CD4-positive, alpha-beta T cell (primary cell): ENCODE measurements at regions not wholly inside any gene's neighbourhood (a gene's known extent, or its start where the extent isn't known, plus 50 kb on each side); places are given as distances from the start of the nearest gene placed in this dataset.

Experiments
- ATAC-seq: fragments of 200-7000 bp; cut with Tn5 transposase; one replicate; pipeline ENCODE4 v1.10.0; 2022; ENCODE audit warnings: mild to moderate bottlenecking; ENCODE audit not compliant: poor library complexity
- CTCF ChIA-PET: fragments of 350-600 bp; sonication (Branson Sonifier 250); formaldehyde crosslinking; loops from one replicate; lab custom pipeline; 2021; ENCODE audit warnings: antibody characterized with exemption, inconsistent platforms; lab: Charles Lee
- POLR2A ChIA-PET: fragments of 350-600 bp; sonication (Branson Sonifier 250); formaldehyde crosslinking; loops from one replicate; lab custom pipeline; 2021; ENCODE audit warnings: antibody characterized with exemption, inconsistent platforms; lab: Charles Lee
- DNase-seq, 14 experiments: peaks; one replicate each; pipeline ENCODE4 v3.0.0-alpha.2; 2013 to 2020; ENCODE audit warnings: mixed read lengths in 2 of 14
- H3K27ac ChIP-seq, 2 donors: one replicate each; pipeline versions ENCODE4 v1.5.1 to v1.7.0; 2013; ENCODE audit warnings: low read length in 2 of 2, low read depth in 1 of 2, mild to moderate bottlenecking in 1 of 2
- H3K27me3 ChIP-seq, 2 experiments: 1 replicate in 1 of 2; 2 replicates in 1 of 2; pipeline versions ENCODE4 v1.6.1 to v1.7.0; 2013; ENCODE audit warnings: low read length in 2 of 2, control low read depth in 1 of 2, mild to moderate bottlenecking in 1 of 2, moderate library complexity in 1 of 2; ENCODE audit not compliant: insufficient read depth in 2 of 2, control insufficient read depth in 1 of 2
- H3K36me3 ChIP-seq: one replicate; pipeline ENCODE4 v1.6.1; 2013; ENCODE audit warnings: low read length, control low read depth; ENCODE audit not compliant: insufficient read depth
- H3K4me1 ChIP-seq: one replicate; pipeline ENCODE4 v1.6.1; 2013; ENCODE audit warnings: low read length, control low read depth; ENCODE audit not compliant: insufficient read depth
- H3K4me3 ChIP-seq: one replicate; pipeline ENCODE4 v1.5.1; 2013; ENCODE audit warnings: mild to moderate bottlenecking, low read length, moderate library complexity
- H3K9me3 ChIP-seq, 2 experiments: 1 replicate in 1 of 2; 2 replicates in 1 of 2; pipeline versions ENCODE4 v1.6.1 to v1.7.0; 2013; ENCODE audit warnings: low read length in 2 of 2, mild to moderate bottlenecking in 2 of 2, control low read depth in 1 of 2, moderate library complexity in 1 of 2; ENCODE audit not compliant: control insufficient read depth in 1 of 2, insufficient read depth in 1 of 2
- H3K27ac Mint-ChIP-seq: one replicate; pipeline ENCODE4 v1.8.0; 2020; ENCODE audit warnings: mixed read lengths
- H3K27me3 Mint-ChIP-seq: one replicate; pipeline ENCODE4 v1.8.0; 2021; ENCODE audit warnings: mixed read lengths
- H3K36me3 Mint-ChIP-seq: one replicate; pipeline ENCODE4 v1.8.0; 2021; ENCODE audit warnings: low read depth, mixed read lengths
- H3K4me1 Mint-ChIP-seq: one replicate; pipeline ENCODE4 v1.8.0; 2021; ENCODE audit warnings: low read depth, mixed read lengths
- H3K4me3 Mint-ChIP-seq: one replicate; pipeline ENCODE4 v1.8.0; 2020; ENCODE audit warnings: mild to moderate bottlenecking, mixed read lengths
- H3K9me3 Mint-ChIP-seq: one replicate; pipeline ENCODE4 v1.8.0; 2020; ENCODE audit warnings: mixed read lengths
- intact Hi-C, 2 experiments: fragments of 100-400 bp; cut with DNase I in 1 of 2; cut with micrococcal nuclease in 1 of 2; formaldehyde crosslinking; loops; one replicate each; pipeline versions ENCODE4 v1.15.1 to v1.9.0; 2023 to 2025; cut with DNase I, micrococcal nuclease
- TF ChIP-seq, protein P1 (sequence below): fragments of 200-600 bp; IDR thresholded peaks from one replicate; pipeline ENCODE4 v1.8.0; 2022; ENCODE audit warnings: antibody characterized with exemption, mild to moderate bottlenecking

GRCh38 chr6:14055541-14055940, 62.0 kb upstream of the CD83 start:
- no peaks in the 10 kb centered on the region for H3K4me1 Mint-ChIP-seq
- peaks cover 23% of the 10 kb centered on the region for H3K27me3 Mint-ChIP-seq
- ATAC-seq (no peak), DNase-seq (no peak)
- ChIA-PET CTCF (interaction anchor here (1.1 kb wide), 1 partner anchor 9 kb away, joined by 3 read pairs; no protein-coding TSS in a partner anchor), POLR2A (no interaction called here)
- H3K27ac ChIP-seq: no peak overlapping the region
- H3K4me3 Mint-ChIP-seq: no peak overlapping the region
- TF ChIP-seq, protein P1, sequence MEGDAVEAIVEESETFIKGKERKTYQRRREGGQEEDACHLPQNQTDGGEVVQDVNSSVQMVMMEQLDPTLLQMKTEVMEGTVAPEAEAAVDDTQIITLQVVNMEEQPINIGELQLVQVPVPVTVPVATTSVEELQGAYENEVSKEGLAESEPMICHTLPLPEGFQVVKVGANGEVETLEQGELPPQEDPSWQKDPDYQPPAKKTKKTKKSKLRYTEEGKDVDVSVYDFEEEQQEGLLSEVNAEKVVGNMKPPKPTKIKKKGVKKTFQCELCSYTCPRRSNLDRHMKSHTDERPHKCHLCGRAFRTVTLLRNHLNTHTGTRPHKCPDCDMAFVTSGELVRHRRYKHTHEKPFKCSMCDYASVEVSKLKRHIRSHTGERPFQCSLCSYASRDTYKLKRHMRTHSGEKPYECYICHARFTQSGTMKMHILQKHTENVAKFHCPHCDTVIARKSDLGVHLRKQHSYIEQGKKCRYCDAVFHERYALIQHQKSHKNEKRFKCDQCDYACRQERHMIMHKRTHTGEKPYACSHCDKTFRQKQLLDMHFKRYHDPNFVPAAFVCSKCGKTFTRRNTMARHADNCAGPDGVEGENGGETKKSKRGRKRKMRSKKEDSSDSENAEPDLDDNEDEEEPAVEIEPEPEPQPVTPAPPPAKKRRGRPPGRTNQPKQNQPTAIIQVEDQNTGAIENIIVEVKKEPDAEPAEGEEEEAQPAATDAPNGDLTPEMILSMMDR: no peak
- H3K9me3 Mint-ChIP-seq: no peaks in the 10 kb centered on the region
- no peaks in the 10 kb centered on the region for H3K9me3 ChIP-seq
- no peak overlapping the region for H3K4me3 ChIP-seq
- no peaks in the 10 kb centered on the region for H3K4me1 ChIP-seq
- no peaks in the 10 kb centered on the region for H3K36me3 ChIP-seq
- H3K27me3 ChIP-seq: peaks cover 4 to 11% of the 10 kb centered on the region in 2 experiments
- intact Hi-C loops: no loop called here
- H3K27ac Mint-ChIP-seq: no peak overlapping the region
- H3K36me3 Mint-ChIP-seq: no peaks in the 10 kb centered on the region

- POLR2A ChIA-PET: no interaction called here
- no peak for DNase-seq
- Histone ChIP-seq H3K27ac (no peak overlapping the region), H3K9me3 (no peaks in the 10 kb centered on the region), H3K4me3 (no peak overlapping the region), H3K36me3 (no peaks in the 10 kb centered on the region), H3K27me3 (peaks cover 11 to 12% of the 10 kb centered on the region in 2 experiments), H3K4me1 (no peaks in the 10 kb centered on the region)
- peaks cover 5% of the 10 kb centered on the region for H3K9me3 Mint-ChIP-seq
- no peak for ATAC-seq
- CTCF ChIA-PET: interaction anchor here (1.9 kb wide), 1 partner anchor 9 kb away, joined by 6 read pairs; no protein-coding TSS in a partner anchor
- intact Hi-C loops: no loop called here
- H3K27me3 Mint-ChIP-seq: peaks cover 32% of the 10 kb centered on the region
- no peaks in the 10 kb centered on the region for H3K4me1 Mint-ChIP-seq
- H3K36me3 Mint-ChIP-seq: no peaks in the 10 kb centered on the region
- no peak overlapping the region for H3K27ac Mint-ChIP-seq
- no peak overlapping the region for H3K4me3 Mint-ChIP-seq
- TF ChIP-seq, protein P1: no peak
Observed at GRCh38 chr6:14058029-14058695, 59.4 kb upstream of the CD83 start.

GRCh38 chr6:14058735-14059134, 58.8 kb upstream of the CD83 start:
- intact Hi-C loops: no loop called here
- H3K4me1 ChIP-seq: no peaks in the 10 kb centered on the region
- CTCF ChIA-PET: no interaction called here
- no peaks in the 10 kb centered on the region for H3K36me3 Mint-ChIP-seq
- no peaks in the 10 kb centered on the region for H3K4me1 Mint-ChIP-seq
- no peak overlapping the region for H3K27ac ChIP-seq
- ATAC-seq (no peak), DNase-seq (no peak)
- TF ChIP-seq, protein P1: no peak
- H3K27me3 Mint-ChIP-seq: peaks cover 35% of the 10 kb centered on the region
- H3K4me3 ChIP-seq: no peak overlapping the region
- no peak overlapping the region for H3K4me3 Mint-ChIP-seq
- H3K9me3 Mint-ChIP-seq: peaks cover 5% of the 10 kb centered on the region
- H3K27ac Mint-ChIP-seq: no peak overlapping the region
- no peaks in the 10 kb centered on the region for H3K36me3 ChIP-seq
- no peaks in the 10 kb centered on the region for H3K9me3 ChIP-seq
- POLR2A ChIA-PET: no interaction called here
- H3K27me3 ChIP-seq: peaks cover 11 to 12% of the 10 kb centered on the region in 2 experiments
